ENCODE measurements at regions not wholly inside any gene's neighbourhood (a gene's known extent, or its start where the extent isn't known, plus 50 kb on each side); places are given as distances from the start of the nearest gene placed in this dataset.

DNA sequence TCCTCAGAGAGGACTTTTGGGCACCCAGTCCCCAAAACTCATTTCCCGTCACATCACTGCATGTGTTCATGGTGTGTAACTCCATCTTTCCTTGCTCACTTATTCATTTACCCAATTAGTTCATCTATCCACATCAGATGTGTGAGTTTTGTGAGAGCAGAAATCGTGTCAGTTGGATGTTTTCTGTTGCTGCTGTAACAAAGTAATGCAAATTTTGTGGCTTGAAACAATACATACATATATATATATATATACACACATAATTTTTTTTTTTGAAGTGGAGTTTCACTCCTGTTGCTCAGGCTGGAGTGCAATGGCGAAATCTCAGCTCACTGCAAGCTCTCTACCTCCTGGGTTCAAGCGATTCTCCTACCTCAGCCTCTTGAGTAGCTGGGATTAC lies 70.5 kb upstream of the BOD1 start:
- no peak for DNase-seq (ENCODE audit: low read depth, low spot score)
- H3K36me3 ChIP-seq (ENCODE audit: insufficient read depth, low read length) = no peaks in the 10 kb centered on the region
- no peaks in the 10 kb centered on the region for H3K9me3 ChIP-seq (ENCODE audit: low read depth, low read length)
- H3K4me3 ChIP-seq = no peak overlapping the region
- no peak overlapping the region for H3K9ac ChIP-seq (ENCODE audit: insufficient read length)
- H3K27ac ChIP-seq = no peak overlapping the region
- TF ChIP-seq EZH2 (IDR thresholded peaks at IDR 0.05) (no peak), FOXP2 (optimal IDR thresholded peaks at IDR 0.05; ENCODE audit: control extremely low read depth, extremely low read length, insufficient read depth) (no peak), POLR2AphosphoS5 (IDR thresholded peaks at IDR 0.05; ENCODE audit: borderline replicate concordance, low read depth, low read length) (no peak)

DNA sequence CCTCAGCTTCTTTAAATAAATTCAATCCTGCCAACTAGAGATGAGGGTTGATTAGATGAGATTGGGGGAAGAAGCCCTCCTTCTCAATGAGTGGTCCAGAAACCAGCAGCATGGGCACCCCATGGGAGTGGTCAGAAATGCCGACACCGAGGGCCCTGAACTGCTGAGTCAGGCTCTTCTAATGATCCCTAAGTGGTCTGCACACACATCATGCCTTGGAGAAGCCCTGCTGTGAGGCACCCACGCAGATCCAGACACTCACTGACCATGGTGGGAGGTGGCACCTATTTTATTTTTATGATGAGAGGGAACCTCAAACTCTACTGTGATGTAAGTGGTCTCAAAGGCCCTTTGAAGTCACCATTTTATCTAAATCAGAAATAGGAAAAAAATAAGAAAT lies 72.3 kb upstream of the BOD1 start:
- Histone ChIP-seq H3K27ac (no peak overlapping the region), H3K4me3 (no peak overlapping the region), H3K9me3 (ENCODE audit: low read depth, low read length) (no peaks in the 10 kb centered on the region), H3K36me3 (ENCODE audit: insufficient read depth, low read length) (no peaks in the 10 kb centered on the region), H3K9ac (ENCODE audit: insufficient read length) (no peak overlapping the region)
- no peak for TF ChIP-seq FOXP2 (optimal IDR thresholded peaks at IDR 0.05; ENCODE audit: control extremely low read depth, extremely low read length, insufficient read depth)
- TF ChIP-seq POLR2AphosphoS5 (IDR thresholded peaks at IDR 0.05; ENCODE audit: borderline replicate concordance, low read depth, low read length) = no peak
- TF ChIP-seq EZH2 (IDR thresholded peaks at IDR 0.05) = no peak
- DNase-seq (ENCODE audit: low read depth, low spot score) = no peak

DNA sequence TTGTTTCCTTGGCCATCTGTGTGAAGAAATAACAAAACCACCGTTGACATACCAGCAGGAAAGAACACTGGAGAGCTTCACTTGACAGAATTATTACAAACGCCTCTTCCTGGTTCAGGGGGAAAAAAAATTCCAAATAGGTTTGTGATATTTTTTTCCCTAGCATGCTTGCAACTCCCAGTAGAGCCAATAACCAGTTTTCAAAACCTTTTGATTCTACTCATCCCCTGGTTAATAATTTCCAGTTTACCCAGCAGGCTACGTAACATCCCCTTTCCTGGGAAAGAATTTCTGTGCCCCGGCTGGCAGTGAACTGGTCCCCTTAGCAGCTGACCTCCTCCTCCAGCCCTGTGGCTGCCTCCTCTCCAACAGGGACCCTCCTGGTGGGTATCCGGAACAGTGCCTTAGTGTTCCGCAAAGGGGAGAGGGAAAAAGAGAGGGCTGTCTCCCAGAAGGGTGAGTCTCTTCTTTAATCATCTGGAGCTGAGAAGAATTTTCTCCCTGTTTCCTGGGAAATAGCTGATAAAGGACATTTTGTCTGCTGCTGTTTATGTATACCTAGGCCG lies 72.8 kb upstream of the BOD1 start:
- Histone ChIP-seq H3K27ac (no peak overlapping the region), H3K9me3 (ENCODE audit: low read depth, low read length) (no peaks in the 10 kb centered on the region), H3K9ac (ENCODE audit: insufficient read length) (no peak overlapping the region), H3K36me3 (ENCODE audit: insufficient read depth, low read length) (no peaks in the 10 kb centered on the region), H3K4me3 (no peak overlapping the region)
- TF ChIP-seq EZH2 (IDR thresholded peaks at IDR 0.05) = no peak
- no peak for TF ChIP-seq POLR2AphosphoS5 (IDR thresholded peaks at IDR 0.05; ENCODE audit: borderline replicate concordance, low read depth, low read length)
- no peak for TF ChIP-seq FOXP2 (optimal IDR thresholded peaks at IDR 0.05; ENCODE audit: control extremely low read depth, extremely low read length, insufficient read depth)
- no peak for DNase-seq (ENCODE audit: low read depth, low spot score)

DNA sequence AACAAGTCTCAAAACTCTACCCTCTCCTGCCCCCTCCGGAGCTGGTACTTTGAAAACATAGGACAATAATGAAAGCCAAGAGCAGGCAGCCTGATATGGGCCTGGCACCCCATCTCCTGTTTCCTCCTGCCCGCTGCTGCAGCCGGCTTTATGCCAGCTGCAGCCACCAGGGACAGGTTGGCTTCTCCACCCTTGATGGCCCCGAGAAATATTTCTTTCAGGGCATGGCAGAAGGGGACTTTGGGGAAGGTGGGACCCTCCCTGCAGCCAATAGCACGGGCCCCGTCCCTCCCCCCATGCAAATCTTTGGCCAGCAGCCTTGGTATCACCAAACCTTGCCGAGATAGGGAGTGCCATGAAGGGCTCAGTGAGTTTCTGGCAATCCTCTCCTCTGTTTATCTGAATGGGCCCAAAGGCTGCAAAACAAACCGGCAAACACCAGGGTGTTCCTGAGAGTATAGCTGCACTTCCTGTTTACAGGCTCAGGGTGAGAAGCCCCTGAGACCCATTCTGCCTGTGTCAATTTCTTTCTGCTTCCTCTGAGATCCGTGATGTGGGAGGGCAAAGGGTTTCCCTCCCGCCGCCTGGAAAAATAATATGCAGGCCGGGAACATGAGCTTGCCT lies 73.4 kb upstream of the BOD1 start:
- no peak for DNase-seq (ENCODE audit: low read depth, low spot score)
- H3K36me3 ChIP-seq (ENCODE audit: insufficient read depth, low read length) = no peaks in the 10 kb centered on the region
- no peak overlapping the region for H3K4me3 ChIP-seq
- no peak overlapping the region for H3K27ac ChIP-seq
- no peaks in the 10 kb centered on the region for H3K9me3 ChIP-seq (ENCODE audit: low read depth, low read length)
- TF ChIP-seq EZH2 (IDR thresholded peaks at IDR 0.05) (no peak), FOXP2 (optimal IDR thresholded peaks at IDR 0.05; ENCODE audit: control extremely low read depth, extremely low read length, insufficient read depth) (no peak)
- no peak overlapping the region for H3K9ac ChIP-seq (ENCODE audit: insufficient read length)

DNA sequence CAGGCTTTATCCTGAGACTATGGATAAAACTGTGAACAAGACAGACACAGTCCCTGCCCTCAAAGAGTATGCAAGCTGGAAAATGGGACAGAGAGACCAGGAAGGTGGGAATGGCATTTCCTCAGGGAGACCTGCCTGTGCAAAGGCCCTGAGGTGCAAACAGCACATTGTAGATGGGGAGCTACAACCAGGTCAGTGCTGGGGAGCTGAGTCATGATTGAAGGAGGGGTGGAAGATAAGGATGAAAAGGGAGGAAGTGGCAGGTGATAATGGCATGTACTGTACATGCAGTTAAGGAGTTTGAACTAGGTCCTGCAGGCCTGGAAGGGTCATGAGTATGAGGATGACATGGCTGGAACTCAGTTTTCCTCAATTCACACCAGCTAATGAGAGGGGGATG lies 75.5 kb upstream of the BOD1 start:
- H3K36me3 ChIP-seq (ENCODE audit: insufficient read depth, low read length) = no peaks in the 10 kb centered on the region
- no peaks in the 10 kb centered on the region for H3K9me3 ChIP-seq (ENCODE audit: low read depth, low read length)
- TF ChIP-seq POLR2AphosphoS5 (IDR thresholded peaks at IDR 0.05; ENCODE audit: borderline replicate concordance, low read depth, low read length) = no peak
- TF ChIP-seq EZH2 (IDR thresholded peaks at IDR 0.05) = no peak
- no peak for TF ChIP-seq FOXP2 (optimal IDR thresholded peaks at IDR 0.05; ENCODE audit: control extremely low read depth, extremely low read length, insufficient read depth)
- no peak for DNase-seq (ENCODE audit: low read depth, low spot score)
- no peak overlapping the region for H3K9ac ChIP-seq (ENCODE audit: insufficient read length)
- H3K4me3 ChIP-seq = no peak overlapping the region
- no peak overlapping the region for H3K27ac ChIP-seq

DNA sequence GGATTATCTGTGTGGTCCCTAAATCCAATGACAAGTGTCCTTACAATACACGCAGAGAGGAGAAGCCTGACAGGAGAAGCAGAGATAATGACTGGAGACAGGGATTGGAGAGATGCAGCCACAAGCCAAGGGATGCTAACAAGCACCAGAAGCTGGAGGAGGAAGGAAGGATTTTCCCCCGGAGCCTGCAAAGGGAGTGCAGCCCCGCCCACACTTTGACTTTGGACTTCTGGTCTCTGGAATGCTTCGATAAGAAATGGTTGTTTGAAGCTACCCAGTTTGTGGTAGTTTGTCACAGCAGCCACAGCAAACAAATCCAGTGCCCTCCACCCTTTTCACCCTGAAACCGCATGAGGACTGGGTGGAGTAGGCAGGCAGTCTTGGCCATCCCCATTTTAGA lies 77.2 kb upstream of the BOD1 start:
- TF ChIP-seq FOXP2 (optimal IDR thresholded peaks at IDR 0.05; ENCODE audit: control extremely low read depth, extremely low read length, insufficient read depth) (no peak), EZH2 (IDR thresholded peaks at IDR 0.05) (no peak)
- Histone ChIP-seq H3K4me3 (no peak overlapping the region), H3K27ac (no peak overlapping the region), H3K9ac (ENCODE audit: insufficient read length) (no peak overlapping the region), H3K36me3 (ENCODE audit: insufficient read depth, low read length) (no peaks in the 10 kb centered on the region), H3K9me3 (ENCODE audit: low read depth, low read length) (no peaks in the 10 kb centered on the region)
- DNase-seq (ENCODE audit: low read depth, low spot score) = no peak

DNA sequence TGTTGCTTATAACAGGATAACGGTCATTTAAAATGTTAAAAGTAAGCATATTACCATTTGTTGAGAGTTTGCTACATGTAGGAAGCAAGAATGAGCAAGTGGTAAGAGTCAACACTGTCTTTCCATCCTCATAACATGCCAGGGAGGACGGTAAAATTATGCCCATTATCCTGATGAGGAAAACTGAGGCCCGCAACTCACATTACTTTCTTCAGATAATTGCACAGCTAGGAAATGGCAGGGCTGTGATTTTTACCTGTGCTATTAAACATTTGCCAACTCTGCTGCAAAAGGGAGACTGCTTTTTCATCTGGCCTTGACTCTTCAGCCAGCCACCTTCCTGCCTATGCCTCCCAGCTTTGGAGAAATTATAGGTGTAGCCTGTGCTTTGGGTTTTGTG lies 79.8 kb upstream of the BOD1 start:
- H3K4me3 ChIP-seq = no peak overlapping the region
- H3K9ac ChIP-seq (ENCODE audit: insufficient read length) = no peak overlapping the region
- TF ChIP-seq FOXP2 (optimal IDR thresholded peaks at IDR 0.05; ENCODE audit: control extremely low read depth, extremely low read length, insufficient read depth) (no peak), POLR2AphosphoS5 (IDR thresholded peaks at IDR 0.05; ENCODE audit: borderline replicate concordance, low read depth, low read length) (no peak), EZH2 (IDR thresholded peaks at IDR 0.05) (no peak)
- DNase-seq (ENCODE audit: low read depth, low spot score) = no peak
- no peaks in the 10 kb centered on the region for H3K36me3 ChIP-seq (ENCODE audit: insufficient read depth, low read length)
- H3K9me3 ChIP-seq (ENCODE audit: low read depth, low read length) = no peaks in the 10 kb centered on the region
- H3K27ac ChIP-seq = no peak overlapping the region

DNA sequence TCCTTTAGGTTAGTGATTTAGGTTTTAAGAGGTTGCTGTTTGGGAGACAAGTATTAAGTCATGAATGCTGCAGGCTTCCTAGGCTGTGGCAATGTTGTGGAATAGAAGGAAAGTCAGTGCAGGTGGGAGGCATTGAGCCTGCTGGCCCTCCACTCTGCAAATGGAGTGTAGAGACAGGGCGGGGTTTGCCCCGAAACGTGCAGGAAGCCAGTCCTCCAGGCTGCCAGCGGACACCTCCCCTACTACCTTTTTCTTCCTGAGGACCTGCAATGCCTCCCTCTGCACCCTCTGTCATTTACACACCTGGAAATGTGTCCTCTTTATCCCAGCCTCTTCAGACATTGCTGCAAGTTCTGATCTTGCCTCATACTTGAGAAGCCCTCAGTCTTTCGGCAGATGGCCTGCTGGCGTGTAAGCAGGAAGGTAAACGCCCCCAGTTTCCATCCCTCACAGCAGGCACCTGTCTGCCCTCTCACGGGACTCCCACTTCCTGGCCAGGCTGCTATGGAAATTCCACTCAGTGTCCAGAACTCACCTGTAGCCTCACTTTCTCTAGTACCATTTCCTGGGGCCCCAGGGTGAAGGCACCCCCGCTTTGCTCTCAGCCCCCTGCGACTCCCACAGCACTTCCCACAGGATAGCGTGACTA lies 81.6 kb upstream of the BOD1 start:
- Histone ChIP-seq H3K9me3 (ENCODE audit: low read depth, low read length) (no peaks in the 10 kb centered on the region), H3K4me3 (no peak overlapping the region), H3K27ac (no peak overlapping the region), H3K9ac (ENCODE audit: insufficient read length) (no peak overlapping the region), H3K36me3 (ENCODE audit: insufficient read depth, low read length) (no peaks in the 10 kb centered on the region)
- DNase-seq (ENCODE audit: low read depth, low spot score) = no peak
- TF ChIP-seq POLR2AphosphoS5 (IDR thresholded peaks at IDR 0.05; ENCODE audit: borderline replicate concordance, low read depth, low read length) = no peak
- no peak for TF ChIP-seq EZH2 (IDR thresholded peaks at IDR 0.05)
- TF ChIP-seq FOXP2 (optimal IDR thresholded peaks at IDR 0.05; ENCODE audit: control extremely low read depth, extremely low read length, insufficient read depth) = no peak

Data from SK-N-MC (cell line).